GM06990 (cell line): ENCODE measurements at regions not wholly inside any gene's neighbourhood (a gene's known extent, or its start where the extent isn't known, plus 50 kb on each side); places are given as distances from the start of the nearest gene placed in this dataset.

Experiments used
- DNase-seq: peaks from one replicate; pipeline ENCODE4 v3.0.0-alpha.2; 2011; ENCODE audit not compliant: insufficient read length; ENCODE audit errors: extremely low read depth
- H3K27me3 ChIP-seq: replicated peaks from 2 replicates; pipeline ENCODE4 v1.6.0; 2011; ENCODE audit warnings: low read length; ENCODE audit not compliant: control insufficient read depth, insufficient read depth
- H3K36me3 ChIP-seq: 2 replicates; pipeline ENCODE4 v1.5.1; 2011; ENCODE audit warnings: low read length; ENCODE audit not compliant: control insufficient read depth, insufficient read depth
- H3K4me3 ChIP-seq: replicated peaks from 2 replicates; pipeline ENCODE4 v1.5.1; 2011; ENCODE audit warnings: low read depth, mild to moderate bottlenecking, control low read depth, low read length
- CTCF ChIP-seq: IDR thresholded peaks from 2 replicates; pipeline ENCODE4 v1.5.1; 2011; ENCODE audit warnings: low read length, control low read depth, mild to moderate bottlenecking, inconsistent platforms; ENCODE audit not compliant: insufficient read depth, poor library complexity, severe bottlenecking

- no peak for DNase-seq
- no peak for TF ChIP-seq CTCF
- no peaks in the 10 kb centered on the region for H3K27me3 ChIP-seq
- no peaks in the 10 kb centered on the region for H3K36me3 ChIP-seq
- H3K4me3 ChIP-seq: no peak overlapping the region
Observed at GRCh38 chr3:166955201-166955939, 424.7 kb downstream of the ZBBX start.

- H3K27me3 ChIP-seq: no peaks in the 10 kb centered on the region
- no peak for TF ChIP-seq CTCF
- DNase-seq: no peak
- H3K4me3 ChIP-seq: no peak overlapping the region
- no peaks in the 10 kb centered on the region for H3K36me3 ChIP-seq
Observed at GRCh38 chr3:166934879-166935278, 445.2 kb downstream of the ZBBX start.

GRCh38 chr3:166917437-166917836, 462.7 kb downstream of the ZBBX start:
- H3K36me3 ChIP-seq: no peaks in the 10 kb centered on the region
- no peak for TF ChIP-seq CTCF
- no peak overlapping the region for H3K4me3 ChIP-seq
- no peak for DNase-seq
- H3K27me3 ChIP-seq: no peaks in the 10 kb centered on the region

- Histone ChIP-seq H3K27me3 (no peaks in the 10 kb centered on the region), H3K4me3 (no peak overlapping the region), H3K36me3 (no peaks in the 10 kb centered on the region)
- TF ChIP-seq CTCF: no peak
- no peak for DNase-seq
Observed at GRCh38 chr3:166902374-166902773, 477.7 kb downstream of the ZBBX start.

- Histone ChIP-seq H3K4me3 (no peak overlapping the region), H3K27me3 (no peaks in the 10 kb centered on the region), H3K36me3 (no peaks in the 10 kb centered on the region)
- TF ChIP-seq CTCF: no peak
- no peak for DNase-seq
Observed at GRCh38 chr3:166900866-166901577, 479.1 kb downstream of the ZBBX start.
